ENCODE measurements at regions not wholly inside any gene's neighbourhood (a gene's known extent, or its start where the extent isn't known, plus 50 kb on each side); places are given as distances from the start of the nearest gene placed in this dataset.

- Histone ChIP-seq H3K36me3 (ENCODE audit: control insufficient read depth in 2 of 2, insufficient read depth in 1 of 2, low read length in 2 of 2) (no peaks in the 10 kb centered on the region), H3K4me1 (ENCODE audit: control insufficient read depth, insufficient read depth, low read length) (no peaks in the 10 kb centered on the region), H3K9me3 (ENCODE audit: control insufficient read depth, insufficient read depth, low read depth, low read length) (no peaks in the 10 kb centered on the region), H3K27ac (ENCODE audit: extremely low read depth, low read depth, low read length) (no peak overlapping the region), H3K4me3 (ENCODE audit: low read depth, low read length) (no peak overlapping the region)
- TF ChIP-seq ZNF664 (tag by site-specific recombination; IDR thresholded peaks at IDR 0.05) (no peak), ZNF747 (tag by site-specific recombination; IDR thresholded peaks at IDR 0.05) (no peak), GLI4 (tag by site-specific recombination; IDR thresholded peaks at IDR 0.05) (no peak), ZNF76 (tag by site-specific recombination; IDR thresholded peaks at IDR 0.05; ENCODE audit: borderline replicate concordance, low read depth) (no peak), ZNF571 (tag by site-specific recombination; IDR thresholded peaks at IDR 0.05) (no peak), ZNF558 (tag by site-specific recombination; IDR thresholded peaks at IDR 0.05) (no peak)
- ChIA-PET POLR2A (no interaction called here), CTCF (no interaction called here)
Measured at GRCh38 chr5:19067741-19068140, 920.3 kb downstream of the CDH18 start.

DNA sequence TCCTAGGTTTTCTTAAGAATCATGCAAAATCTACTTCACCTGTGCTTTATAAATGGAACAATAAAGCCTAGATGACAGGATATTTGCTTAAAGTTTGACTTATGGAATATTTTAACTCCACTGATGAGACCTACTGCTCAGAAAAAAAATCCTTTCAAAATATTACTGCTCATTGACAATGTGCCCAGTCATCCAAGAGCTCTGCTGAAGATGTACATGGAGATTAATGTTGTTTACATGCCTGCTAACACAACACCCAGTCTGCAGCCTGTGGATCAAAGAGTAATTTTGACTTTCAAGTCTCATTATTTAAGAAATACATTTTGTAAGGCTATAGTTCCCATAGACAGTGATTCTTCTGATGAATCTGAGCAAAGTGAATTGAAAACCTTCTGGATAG, 889.6 kb downstream of the CDH18 start:
- Histone ChIP-seq H3K4me1 (ENCODE audit: control insufficient read depth, insufficient read depth, low read length) (no peaks in the 10 kb centered on the region), H3K36me3 (ENCODE audit: control insufficient read depth in 2 of 2, insufficient read depth in 1 of 2, low read length in 2 of 2) (no peaks in the 10 kb centered on the region), H3K27ac (ENCODE audit: extremely low read depth, low read depth, low read length) (no peak overlapping the region), H3K9me3 (ENCODE audit: control insufficient read depth, insufficient read depth, low read depth, low read length) (no peaks in the 10 kb centered on the region), H3K4me3 (ENCODE audit: low read depth, low read length) (no peak overlapping the region)
- POLR2A ChIA-PET: no interaction called here
- no peak for TF ChIP-seq ZNF571 (tag by site-specific recombination; IDR thresholded peaks at IDR 0.05)
- TF ChIP-seq ZNF621 (tag by site-specific recombination; IDR thresholded peaks at IDR 0.05): no peak
- no peak for TF ChIP-seq HOXD13 (CRISPR knock-in tag; IDR thresholded peaks at IDR 0.05; ENCODE audit: borderline replicate concordance)
- TF ChIP-seq ZXDB (tag by site-specific recombination; IDR thresholded peaks at IDR 0.05): no peak
- no peak for TF ChIP-seq BCL11A (tag by site-specific recombination; IDR thresholded peaks at IDR 0.05; ENCODE audit: low read depth)
- CTCF ChIA-PET: no interaction called here

- CTCF ChIA-PET: no interaction called here
- TF ChIP-seq ZNF510 (tag by site-specific recombination; IDR thresholded peaks at IDR 0.05; ENCODE audit: insufficient replicate concordance) (no peak), ZNF248 (tag by site-specific recombination; IDR thresholded peaks at IDR 0.05) (no peak), ZNF174 (tag by site-specific recombination; IDR thresholded peaks at IDR 0.05) (no peak), GLIS2 (tag by site-specific recombination; IDR thresholded peaks at IDR 0.05) (no peak), ZNF2 (tag by site-specific recombination; IDR thresholded peaks at IDR 0.05) (no peak), ZNF416 (tag by site-specific recombination; IDR thresholded peaks at IDR 0.05) (no peak)
- TF ChIP-seq, protein P1, sequence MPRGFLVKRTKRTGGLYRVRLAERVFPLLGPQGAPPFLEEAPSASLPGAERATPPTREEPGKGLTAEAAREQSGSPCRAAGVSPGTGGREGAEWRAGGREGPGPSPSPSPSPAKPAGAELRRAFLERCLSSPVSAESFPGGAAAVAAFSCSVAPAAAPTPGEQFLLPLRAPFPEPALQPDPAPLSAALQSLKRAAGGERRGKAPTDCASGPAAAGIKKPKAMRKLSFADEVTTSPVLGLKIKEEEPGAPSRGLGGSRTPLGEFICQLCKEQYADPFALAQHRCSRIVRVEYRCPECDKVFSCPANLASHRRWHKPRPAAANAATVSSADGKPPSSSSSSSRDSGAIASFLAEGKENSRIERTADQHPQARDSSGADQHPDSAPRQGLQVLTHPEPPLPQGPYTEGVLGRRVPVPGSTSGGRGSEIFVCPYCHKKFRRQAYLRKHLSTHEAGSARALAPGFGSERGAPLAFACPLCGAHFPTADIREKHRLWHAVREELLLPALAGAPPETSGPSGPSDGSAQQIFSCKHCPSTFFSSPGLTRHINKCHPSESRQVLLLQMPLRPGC (tag by site-specific recombination; IDR thresholded peaks at IDR 0.05): no peak
- Histone ChIP-seq H3K36me3 (ENCODE audit: control insufficient read depth in 2 of 2, insufficient read depth in 1 of 2, low read length in 2 of 2) (no peaks in the 10 kb centered on the region), H3K9me3 (ENCODE audit: control insufficient read depth, insufficient read depth, low read depth, low read length) (no peaks in the 10 kb centered on the region), H3K27ac (ENCODE audit: extremely low read depth, low read depth, low read length) (no peak overlapping the region), H3K4me3 (ENCODE audit: low read depth, low read length) (no peak overlapping the region), H3K4me1 (ENCODE audit: control insufficient read depth, insufficient read depth, low read length) (no peaks in the 10 kb centered on the region)
- POLR2A ChIA-PET: no interaction called here
Measured at GRCh38 chr5:19099195-19099594, 888.8 kb downstream of the CDH18 start.

GRCh38 chr5:19104948-19105347, 883.1 kb downstream of the CDH18 start:
- Histone ChIP-seq H3K9me3 (ENCODE audit: control insufficient read depth, insufficient read depth, low read depth, low read length) (no peaks in the 10 kb centered on the region), H3K4me3 (ENCODE audit: low read depth, low read length) (no peak overlapping the region), H3K36me3 (ENCODE audit: control insufficient read depth in 2 of 2, insufficient read depth in 1 of 2, low read length in 2 of 2) (no peaks in the 10 kb centered on the region), H3K4me1 (ENCODE audit: control insufficient read depth, insufficient read depth, low read length) (no peaks in the 10 kb centered on the region), H3K27ac (ENCODE audit: extremely low read depth, low read depth, low read length) (no peak overlapping the region)
- POLR2A ChIA-PET: no interaction called here
- CTCF ChIA-PET: interaction anchor here (0.6 kb wide), 1 partner anchor 322 kb away, joined by 3 read pairs; no protein-coding TSS in a partner anchor
- no peak for TF ChIP-seq GLI2 (tag by site-specific recombination; IDR thresholded peaks at IDR 0.05; ENCODE audit: borderline replicate concordance, low read depth)
- TF ChIP-seq ZNF521 (tag by site-specific recombination; IDR thresholded peaks at IDR 0.05): no peak
- TF ChIP-seq, protein P2, sequence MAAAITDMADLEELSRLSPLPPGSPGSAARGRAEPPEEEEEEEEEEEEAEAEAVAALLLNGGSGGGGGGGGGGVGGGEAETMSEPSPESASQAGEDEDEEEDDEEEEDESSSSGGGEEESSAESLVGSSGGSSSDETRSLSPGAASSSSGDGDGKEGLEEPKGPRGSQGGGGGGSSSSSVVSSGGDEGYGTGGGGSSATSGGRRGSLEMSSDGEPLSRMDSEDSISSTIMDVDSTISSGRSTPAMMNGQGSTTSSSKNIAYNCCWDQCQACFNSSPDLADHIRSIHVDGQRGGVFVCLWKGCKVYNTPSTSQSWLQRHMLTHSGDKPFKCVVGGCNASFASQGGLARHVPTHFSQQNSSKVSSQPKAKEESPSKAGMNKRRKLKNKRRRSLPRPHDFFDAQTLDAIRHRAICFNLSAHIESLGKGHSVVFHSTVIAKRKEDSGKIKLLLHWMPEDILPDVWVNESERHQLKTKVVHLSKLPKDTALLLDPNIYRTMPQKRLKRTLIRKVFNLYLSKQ (tag by site-specific recombination; IDR thresholded peaks at IDR 0.05; ENCODE audit: borderline replicate concordance): no peak
- no peak for TF ChIP-seq ZBTB1 (tag by site-specific recombination; IDR thresholded peaks at IDR 0.05)
- no peak for TF ChIP-seq ZNF214 (tag by site-specific recombination; IDR thresholded peaks at IDR 0.05; ENCODE audit: borderline replicate concordance)
- no peak for TF ChIP-seq ZBTB11 (tag by site-specific recombination; conservative IDR thresholded peaks at IDR 0.05; ENCODE audit: low read depth)

Measured in HEK293 (cell line).